ENCODE measurements at regions not wholly inside any gene's neighbourhood (a gene's known extent, or its start where the extent isn't known, plus 50 kb on each side); places are given as distances from the start of the nearest gene placed in this dataset.
"Not testable (repeated sequence)": the region's sequence is repeated elsewhere in the genome, so short reads cannot be mapped to it uniquely, and the experiment has no call there.

DNA sequence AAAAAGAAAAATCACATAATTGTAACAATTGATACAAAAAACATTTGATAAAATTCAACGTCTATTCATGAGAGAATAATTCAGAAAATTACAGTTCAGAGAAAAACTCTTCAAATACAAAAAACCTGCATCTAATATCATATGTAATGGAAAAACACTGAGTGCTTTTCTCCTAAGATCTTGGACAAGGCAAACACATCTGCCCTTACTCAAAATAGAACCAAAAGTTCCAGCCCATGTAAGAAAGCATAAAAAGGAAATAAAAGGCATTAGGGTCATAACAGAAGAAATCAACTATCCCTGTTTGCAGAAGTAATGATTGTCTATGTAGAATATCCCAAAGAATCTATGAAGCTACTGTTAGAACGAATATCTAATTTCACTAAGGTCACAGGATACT, 721.4 kb downstream of the RFPL4B start (continued):
- TF ChIP-seq, protein P1, sequence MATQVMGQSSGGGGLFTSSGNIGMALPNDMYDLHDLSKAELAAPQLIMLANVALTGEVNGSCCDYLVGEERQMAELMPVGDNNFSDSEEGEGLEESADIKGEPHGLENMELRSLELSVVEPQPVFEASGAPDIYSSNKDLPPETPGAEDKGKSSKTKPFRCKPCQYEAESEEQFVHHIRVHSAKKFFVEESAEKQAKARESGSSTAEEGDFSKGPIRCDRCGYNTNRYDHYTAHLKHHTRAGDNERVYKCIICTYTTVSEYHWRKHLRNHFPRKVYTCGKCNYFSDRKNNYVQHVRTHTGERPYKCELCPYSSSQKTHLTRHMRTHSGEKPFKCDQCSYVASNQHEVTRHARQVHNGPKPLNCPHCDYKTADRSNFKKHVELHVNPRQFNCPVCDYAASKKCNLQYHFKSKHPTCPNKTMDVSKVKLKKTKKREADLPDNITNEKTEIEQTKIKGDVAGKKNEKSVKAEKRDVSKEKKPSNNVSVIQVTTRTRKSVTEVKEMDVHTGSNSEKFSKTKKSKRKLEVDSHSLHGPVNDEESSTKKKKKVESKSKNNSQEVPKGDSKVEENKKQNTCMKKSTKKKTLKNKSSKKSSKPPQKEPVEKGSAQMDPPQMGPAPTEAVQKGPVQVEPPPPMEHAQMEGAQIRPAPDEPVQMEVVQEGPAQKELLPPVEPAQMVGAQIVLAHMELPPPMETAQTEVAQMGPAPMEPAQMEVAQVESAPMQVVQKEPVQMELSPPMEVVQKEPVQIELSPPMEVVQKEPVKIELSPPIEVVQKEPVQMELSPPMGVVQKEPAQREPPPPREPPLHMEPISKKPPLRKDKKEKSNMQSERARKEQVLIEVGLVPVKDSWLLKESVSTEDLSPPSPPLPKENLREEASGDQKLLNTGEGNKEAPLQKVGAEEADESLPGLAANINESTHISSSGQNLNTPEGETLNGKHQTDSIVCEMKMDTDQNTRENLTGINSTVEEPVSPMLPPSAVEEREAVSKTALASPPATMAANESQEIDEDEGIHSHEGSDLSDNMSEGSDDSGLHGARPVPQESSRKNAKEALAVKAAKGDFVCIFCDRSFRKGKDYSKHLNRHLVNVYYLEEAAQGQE (IDR thresholded peaks at IDR 0.05; ENCODE audit: unreplicated experiment): no peak
- TF ChIP-seq EZH2phosphoT487 (IDR thresholded peaks at IDR 0.05; ENCODE audit: unreplicated experiment): no peak
- no peak for TF ChIP-seq NANOG (IDR thresholded peaks at IDR 0.05; ENCODE audit: borderline replicate concordance)

DNA sequence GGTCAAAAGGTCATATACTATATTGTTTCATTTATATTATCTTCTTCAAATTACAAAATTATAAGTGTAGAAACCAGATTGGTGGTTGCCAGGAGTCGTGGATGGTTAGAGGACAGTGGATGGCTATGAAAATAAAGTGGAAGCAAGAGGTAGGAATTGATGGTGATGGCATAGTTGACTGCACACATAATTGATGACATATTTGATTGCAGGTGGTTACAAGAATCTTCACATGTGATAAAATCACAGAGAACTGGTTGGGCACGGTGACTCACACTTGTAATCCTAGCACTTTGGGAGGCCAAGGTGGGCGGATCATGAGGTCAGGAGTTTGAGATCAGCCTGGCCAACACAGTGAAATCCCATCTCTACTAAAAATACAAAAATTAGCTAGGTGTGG, 723.6 kb downstream of the RFPL4B start:
- H3K4me1 Mint-ChIP-seq; H3K27ac ChIP-seq (ENCODE audit: low read depth); H2AFZ ChIP-seq; H3K9me3 Mint-ChIP-seq; H3K4me1 ChIP-seq (ENCODE audit: insufficient read depth); ATAC-seq; H3K27ac Mint-ChIP-seq; H3K4me3 ChIP-seq; H3K9me2 ChIP-seq (ENCODE audit: insufficient read depth); H3K27me3 Mint-ChIP-seq (ENCODE audit: insufficient read depth, low read depth, poor library complexity); H3K36me3 ChIP-seq (ENCODE audit: insufficient read depth); H3K4me2 ChIP-seq; H3F3A ChIP-seq (replicated peaks; ENCODE audit: low read depth); H3K4me3 Mint-ChIP-seq; H4K20me1 ChIP-seq (replicated peaks; ENCODE audit: insufficient read depth); H3K36me3 Mint-ChIP-seq (ENCODE audit: low read depth); DNase-seq (ENCODE audit: low spot score); H3K79me2 ChIP-seq (replicated peaks; ENCODE audit: insufficient read depth); H3K27me3 ChIP-seq (ENCODE audit: insufficient read depth): not testable (repeated sequence)

DNA sequence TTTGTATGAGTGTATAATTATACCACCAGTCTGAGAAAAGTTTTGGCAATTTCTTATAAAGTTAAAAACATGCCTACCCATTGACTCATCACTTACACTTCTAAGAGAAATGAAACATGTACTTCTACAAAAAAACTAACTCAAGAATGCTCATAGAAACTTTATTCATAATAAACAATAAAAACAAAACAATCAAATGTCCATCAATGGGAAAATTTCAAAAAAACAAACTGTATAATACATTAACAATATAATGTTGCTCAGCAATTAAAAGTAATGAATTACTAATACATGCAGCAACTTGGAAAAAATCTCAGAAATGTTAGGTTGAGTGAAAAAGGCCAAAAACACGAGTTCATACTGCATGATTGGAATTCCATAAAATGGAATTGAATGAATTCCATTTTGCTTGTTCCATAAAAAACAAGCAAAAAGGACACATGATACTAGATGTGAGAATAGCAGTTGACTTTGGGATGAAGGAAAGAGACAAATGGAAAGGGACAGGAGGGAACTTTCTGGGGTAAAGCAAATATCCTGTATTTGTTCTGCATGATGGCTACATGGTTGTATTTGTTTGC, 726.6 kb downstream of the RFPL4B start:
- H3K4me3 ChIP-seq: no peak overlapping the region
- DNase-seq (ENCODE audit: low spot score) (no peak), ATAC-seq (no peak)
- no peaks in the 10 kb centered on the region; the same call in 2 of the 3 replicates for H3K9me3 Mint-ChIP-seq
- peaks cover 2% of the 10 kb centered on the region for H3K27me3 Mint-ChIP-seq (ENCODE audit: insufficient read depth, low read depth, poor library complexity)
- H3K4me1 Mint-ChIP-seq: no peaks in the 10 kb centered on the region
- no peaks in the 10 kb centered on the region for H3K4me1 ChIP-seq (ENCODE audit: insufficient read depth)
- TF ChIP-seq ZNF331 (CRISPR knock-in tag; IDR thresholded peaks at IDR 0.05; ENCODE audit: low read depth) (no peak), POLR2AphosphoS5 (IDR thresholded peaks at IDR 0.05; ENCODE audit: low read depth) (no peak), STAT1 (IDR thresholded peaks at IDR 0.05; ENCODE audit: unreplicated experiment) (no peak), JUNB (IDR thresholded peaks at IDR 0.05; ENCODE audit: unreplicated experiment) (no peak), NANOG (IDR thresholded peaks at IDR 0.05; ENCODE audit: borderline replicate concordance) (no peak), EZH2phosphoT487 (IDR thresholded peaks at IDR 0.05; ENCODE audit: unreplicated experiment) (no peak)
- TF ChIP-seq, protein P2, sequence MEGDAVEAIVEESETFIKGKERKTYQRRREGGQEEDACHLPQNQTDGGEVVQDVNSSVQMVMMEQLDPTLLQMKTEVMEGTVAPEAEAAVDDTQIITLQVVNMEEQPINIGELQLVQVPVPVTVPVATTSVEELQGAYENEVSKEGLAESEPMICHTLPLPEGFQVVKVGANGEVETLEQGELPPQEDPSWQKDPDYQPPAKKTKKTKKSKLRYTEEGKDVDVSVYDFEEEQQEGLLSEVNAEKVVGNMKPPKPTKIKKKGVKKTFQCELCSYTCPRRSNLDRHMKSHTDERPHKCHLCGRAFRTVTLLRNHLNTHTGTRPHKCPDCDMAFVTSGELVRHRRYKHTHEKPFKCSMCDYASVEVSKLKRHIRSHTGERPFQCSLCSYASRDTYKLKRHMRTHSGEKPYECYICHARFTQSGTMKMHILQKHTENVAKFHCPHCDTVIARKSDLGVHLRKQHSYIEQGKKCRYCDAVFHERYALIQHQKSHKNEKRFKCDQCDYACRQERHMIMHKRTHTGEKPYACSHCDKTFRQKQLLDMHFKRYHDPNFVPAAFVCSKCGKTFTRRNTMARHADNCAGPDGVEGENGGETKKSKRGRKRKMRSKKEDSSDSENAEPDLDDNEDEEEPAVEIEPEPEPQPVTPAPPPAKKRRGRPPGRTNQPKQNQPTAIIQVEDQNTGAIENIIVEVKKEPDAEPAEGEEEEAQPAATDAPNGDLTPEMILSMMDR (conservative IDR thresholded peaks at IDR 0.05; ENCODE audit: low read depth in 2 of 2): no peak
- H3F3A ChIP-seq (replicated peaks; ENCODE audit: low read depth): no peaks in the 10 kb centered on the region
- H3K9me2 ChIP-seq (ENCODE audit: insufficient read depth): no peaks in the 10 kb centered on the region
- H3K36me3 ChIP-seq (ENCODE audit: insufficient read depth): no peaks in the 10 kb centered on the region
- no peaks in the 10 kb centered on the region for H4K20me1 ChIP-seq (replicated peaks; ENCODE audit: insufficient read depth)
- no peaks in the 10 kb centered on the region for H3K36me3 Mint-ChIP-seq (ENCODE audit: low read depth)
- no peak overlapping the region for H3K27ac ChIP-seq (ENCODE audit: low read depth)
- H3K27ac Mint-ChIP-seq: no peak overlapping the region
- H3K4me3 Mint-ChIP-seq: no peak overlapping the region
- no peak overlapping the region for H3K4me2 ChIP-seq
- H3K27me3 ChIP-seq (ENCODE audit: insufficient read depth): no peaks in the 10 kb centered on the region
- no peaks in the 10 kb centered on the region for H3K79me2 ChIP-seq (replicated peaks; ENCODE audit: insufficient read depth)
- no peak overlapping the region for H2AFZ ChIP-seq
